ENCODE measurements at regions not wholly inside any gene's neighbourhood (a gene's known extent, or its start where the extent isn't known, plus 50 kb on each side); places are given as distances from the start of the nearest gene placed in this dataset.

GRCh38 chr1:67627906-67628305 lies 57.1 kb upstream of the GADD45A start:
- no peak for DNase-seq
- Histone ChIP-seq H3K4me3 (no peak overlapping the region), H3K4me1 (peaks cover 0 to 12% (median 6%) of the 10 kb centered on the region in 4 donors), H3K9me3 (no peaks in the 10 kb centered on the region), H3K36me3 (no peaks in the 10 kb centered on the region), H3K27ac (no peak overlapping the region), H3K27me3 (no peaks in the 10 kb centered on the region)
- TF ChIP-seq POLR2A (IDR thresholded peaks at IDR 0.05) (no peak), CTCF (IDR thresholded peaks at IDR 0.05) (no peak)
- ATAC-seq, result no peak
- 86% methylated on average over 5 of the region's 5 CpGs for WGBS (ENCODE audit: insufficient coverage, low coverage, low lambda C conversion rate, missing lambda C conversion rate)
- intact Hi-C loops (cut with DNase I), result loop anchor here in 1 of 2 donors (10.0 kb wide), 1 partner anchor 53 kb away; no protein-coding TSS in a partner anchor

GRCh38 chr1:67629370-67630075 lies 55.5 kb upstream of the GADD45A start:
- intact Hi-C loops (cut with DNase I), result loop anchor here (10.0 kb wide), 1 partner anchor 55 kb away; no protein-coding TSS in a partner anchor
- no peaks in the 10 kb centered on the region for H3K27me3 ChIP-seq
- TF ChIP-seq POLR2A (IDR thresholded peaks at IDR 0.05), result no peak
- no peak for TF ChIP-seq CTCF (IDR thresholded peaks at IDR 0.05)
- WGBS (ENCODE audit: insufficient coverage, low coverage, low lambda C conversion rate, missing lambda C conversion rate), result no CpG with 5 or more reads among the region's 1 CpG
- ATAC-seq, result no peak
- H3K4me1 ChIP-seq, result peaks cover 0 to 23% (median 13%) of the 10 kb centered on the region in 4 donors
- H3K36me3 ChIP-seq, result no peaks in the 10 kb centered on the region
- no peak overlapping the region for H3K4me3 ChIP-seq
- no peaks in the 10 kb centered on the region for H3K9me3 ChIP-seq
- no peak for DNase-seq
- H3K27ac ChIP-seq, result no peak overlapping the region

GRCh38 chr1:67630438-67631045 lies 54.5 kb upstream of the GADD45A start:
- H3K27ac ChIP-seq, result no peak overlapping the region
- no peaks in the 10 kb centered on the region for H3K9me3 ChIP-seq
- peaks cover 0 to 29% (median 14%) of the 10 kb centered on the region in 4 donors for H3K4me1 ChIP-seq
- no peak for ATAC-seq
- H3K36me3 ChIP-seq, result no peaks in the 10 kb centered on the region
- WGBS (ENCODE audit: insufficient coverage, low coverage, low lambda C conversion rate, missing lambda C conversion rate), result 75% methylated on average over 2 of the region's 2 CpGs
- H3K27me3 ChIP-seq, result no peaks in the 10 kb centered on the region
- intact Hi-C loops (cut with DNase I), result loop anchor here in 1 of 2 donors (10.0 kb wide), 1 partner anchor 56 kb away; no protein-coding TSS in a partner anchor
- no peak for DNase-seq
- TF ChIP-seq CTCF (IDR thresholded peaks at IDR 0.05) (no peak), POLR2A (IDR thresholded peaks at IDR 0.05) (no peak)
- H3K4me3 ChIP-seq, result no peak overlapping the region

GRCh38 chr1:67632356-67632755 lies 52.6 kb upstream of the GADD45A start:
- ATAC-seq (peak in 1 of 4 donors; percentile 15), DNase-seq (no peak)
- WGBS (ENCODE audit: insufficient coverage, low coverage, low lambda C conversion rate, missing lambda C conversion rate), result 87% methylated on average over 5 of the region's 6 CpGs
- H3K27me3 ChIP-seq, result no peaks in the 10 kb centered on the region
- H3K4me1 ChIP-seq, result peaks cover 0 to 36% (median 17%) of the 10 kb centered on the region in 4 donors
- intact Hi-C loops (cut with DNase I), result loop anchor here in 1 of 2 donors (10.0 kb wide), 1 partner anchor 58 kb away; no protein-coding TSS in a partner anchor
- no peak for TF ChIP-seq POLR2A (IDR thresholded peaks at IDR 0.05)
- TF ChIP-seq CTCF (IDR thresholded peaks at IDR 0.05), result no peak
- no peaks in the 10 kb centered on the region for H3K9me3 ChIP-seq
- peak overlapping the region in 2 of 3 donors; percentile 44 to 65 for H3K27ac ChIP-seq
- H3K4me3 ChIP-seq, result no peak overlapping the region
- no peaks in the 10 kb centered on the region for H3K36me3 ChIP-seq
